NCI-H82 treated with DMSO at 0.1 percent for 48 hours (cell line): ENCODE measurements at regions not wholly inside any gene's neighbourhood (a gene's known extent, or its start where the extent isn't known, plus 50 kb on each side); places are given as distances from the start of the nearest gene placed in this dataset.
"Not testable (repeated sequence)": the region's sequence is repeated elsewhere in the genome, so short reads cannot be mapped to it uniquely, and the experiment has no call there.

Experiments used
- DNase-seq: peaks from one replicate; lab custom pipeline; 2025; ENCODE audit not compliant: unreplicated experiment; lab: John Stamatoyannopoulos, UW

- DNase-seq, result no peak
These were observed 248.3 kb downstream of the PHF14 start for GRCh38 chr7:11221984-11222383.

DNA sequence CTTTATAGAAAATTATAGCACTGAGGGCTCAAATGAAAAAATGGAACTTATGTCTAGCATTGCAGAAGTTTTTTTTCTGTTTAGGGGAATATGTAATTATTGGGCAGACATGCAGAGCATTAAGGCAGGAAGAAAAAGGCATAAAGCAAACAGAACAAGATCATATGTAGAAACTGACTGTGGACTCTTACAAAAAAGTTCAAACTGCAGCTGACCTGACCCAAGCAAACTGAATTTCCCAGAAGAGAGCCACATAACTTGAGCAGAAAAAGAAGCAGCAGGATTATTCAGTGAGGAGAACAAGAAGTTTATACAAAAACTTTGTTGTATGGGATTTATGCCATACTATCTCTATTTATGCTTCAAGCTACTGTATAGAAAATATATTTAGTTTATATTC lies 250.9 kb downstream of the PHF14 start:
- DNase-seq, result no peak

- DNase-seq, result no peak
These were observed 254.8 kb downstream of the PHF14 start for GRCh38 chr7:11228515-11228914.

GRCh38 chr7:11231190-11231589 lies 257.5 kb downstream of the PHF14 start:
- DNase-seq, result no peak

DNA sequence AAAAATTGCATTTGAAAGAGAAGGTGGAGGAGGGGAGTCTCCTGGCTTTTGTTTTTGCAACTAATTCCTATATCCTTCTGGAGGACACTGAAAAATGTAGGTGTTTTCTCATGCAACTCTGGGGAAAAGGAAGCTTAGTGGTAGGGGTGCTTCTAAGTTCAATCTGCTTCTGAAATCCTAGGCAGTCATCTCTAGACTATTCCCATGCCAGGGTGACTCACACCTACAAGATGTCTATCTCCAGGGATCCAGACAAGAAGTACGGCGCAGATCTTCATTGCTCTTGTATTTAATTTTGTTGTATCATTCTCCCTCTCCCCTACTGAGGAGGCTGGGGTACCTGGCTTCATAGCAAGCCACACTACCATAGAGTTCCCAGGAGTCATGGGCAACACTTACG lies 258.8 kb downstream of the PHF14 start:
- DNase-seq, result no peak

GRCh38 chr7:11233871-11234270 lies 260.2 kb downstream of the PHF14 start:
- DNase-seq, result no peak

DNA sequence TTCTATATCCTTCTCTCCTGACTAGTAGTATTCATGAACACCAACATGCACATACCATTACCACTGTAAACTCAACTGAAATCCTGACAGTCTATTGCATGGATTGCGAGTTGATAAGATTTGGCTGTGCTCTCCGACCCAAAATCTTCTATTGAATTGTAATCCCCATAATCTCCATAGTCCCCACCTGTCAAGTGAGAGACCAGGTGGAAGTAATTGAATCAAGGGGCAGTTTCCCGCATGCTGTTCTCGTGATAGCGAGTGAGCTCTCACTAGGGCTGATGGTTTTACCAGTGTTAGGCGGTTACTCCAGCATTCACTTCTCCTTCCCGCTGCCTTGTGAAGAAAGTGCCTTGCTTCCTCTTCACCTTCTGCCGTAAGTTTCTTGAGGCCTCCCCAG lies 261.8 kb downstream of the PHF14 start:
- peak; percentile 91 for DNase-seq

DNA sequence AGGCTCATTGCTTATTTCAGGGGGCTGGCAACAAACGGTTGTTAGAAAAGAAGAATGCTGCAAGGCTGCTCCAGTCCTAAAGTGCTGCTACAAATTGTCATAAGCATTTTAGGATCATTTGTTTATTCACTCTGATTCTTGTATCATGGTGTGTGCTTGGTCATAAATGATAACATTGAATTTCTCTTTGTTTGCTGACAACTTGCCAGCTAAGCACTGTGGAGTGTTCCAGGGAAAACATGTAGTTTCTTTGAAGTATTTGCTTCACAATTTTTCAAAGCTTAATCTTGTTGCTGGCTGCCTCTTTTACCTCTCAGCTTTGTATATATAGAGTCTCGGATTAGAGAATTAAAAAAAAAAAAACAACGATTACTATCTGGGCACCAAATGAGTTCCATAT lies 263.0 kb downstream of the PHF14 start:
- no peak for DNase-seq

- no peak for DNase-seq
These were observed 264.1 kb downstream of the PHF14 start for GRCh38 chr7:11237742-11238141.

DNA sequence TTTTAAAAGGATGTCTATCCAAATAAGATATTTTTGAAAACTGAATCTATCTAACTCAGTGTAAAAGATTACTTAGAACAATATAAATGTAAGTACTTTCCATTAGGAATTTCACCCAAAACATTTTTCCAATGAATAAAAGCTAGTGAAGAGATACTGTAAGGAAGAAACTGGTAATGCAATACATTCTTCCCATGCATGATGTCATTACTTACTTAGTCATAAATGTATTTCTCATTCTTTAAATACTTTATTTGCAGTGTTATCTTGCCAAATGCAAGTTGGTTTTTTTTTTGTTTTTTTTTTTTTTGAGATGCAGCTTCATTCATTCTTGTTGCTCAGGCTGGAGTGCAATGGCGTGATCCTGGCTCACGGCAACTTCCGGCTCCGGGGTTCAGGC lies 265.6 kb downstream of the PHF14 start:
- no peak for DNase-seq

- no peak for DNase-seq
These were observed 270.1 kb downstream of the PHF14 start for GRCh38 chr7:11243739-11244138.

DNA sequence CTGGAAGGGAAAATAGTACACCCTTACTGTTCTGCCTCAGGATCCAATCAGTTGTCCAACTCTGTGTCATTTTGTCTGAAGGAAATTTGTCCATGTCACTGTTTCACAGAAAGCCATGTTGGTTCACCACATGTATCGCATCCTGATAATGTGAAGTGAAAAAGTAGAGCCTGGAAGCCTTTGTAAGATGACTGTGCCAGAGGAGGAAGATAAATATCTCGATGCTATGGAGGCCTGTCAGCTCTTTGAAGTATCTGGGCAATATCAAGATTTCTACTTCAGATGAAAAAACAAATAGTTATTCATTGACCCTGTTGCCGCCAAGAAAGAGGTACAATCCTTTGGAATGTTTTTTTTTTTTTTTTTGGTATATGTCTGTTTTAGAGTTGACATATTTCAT lies 270.5 kb downstream of the PHF14 start:
- DNase-seq, result no peak

- DNase-seq, result no peak
These were observed 273.9 kb downstream of the PHF14 start for GRCh38 chr7:11247545-11247944.

DNA sequence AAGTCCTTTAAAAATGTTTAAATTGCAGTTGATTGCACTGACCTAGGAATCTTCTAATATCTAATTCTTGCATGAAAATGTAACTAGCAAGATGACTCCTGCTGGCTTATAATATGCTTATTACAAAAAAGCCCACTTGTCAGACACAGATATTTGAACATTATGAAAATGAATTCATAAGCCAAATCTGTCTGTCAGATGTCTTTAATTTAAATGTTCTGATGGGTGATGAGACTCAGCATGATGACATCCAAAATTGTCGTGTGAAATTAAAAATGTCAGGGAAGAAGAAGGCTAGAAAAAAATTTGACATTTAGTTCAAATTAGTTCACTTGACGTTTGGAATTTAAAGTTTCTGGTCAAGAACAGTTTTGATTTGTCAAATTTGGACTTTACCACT lies 277.8 kb downstream of the PHF14 start:
- DNase-seq, result no peak

DNA sequence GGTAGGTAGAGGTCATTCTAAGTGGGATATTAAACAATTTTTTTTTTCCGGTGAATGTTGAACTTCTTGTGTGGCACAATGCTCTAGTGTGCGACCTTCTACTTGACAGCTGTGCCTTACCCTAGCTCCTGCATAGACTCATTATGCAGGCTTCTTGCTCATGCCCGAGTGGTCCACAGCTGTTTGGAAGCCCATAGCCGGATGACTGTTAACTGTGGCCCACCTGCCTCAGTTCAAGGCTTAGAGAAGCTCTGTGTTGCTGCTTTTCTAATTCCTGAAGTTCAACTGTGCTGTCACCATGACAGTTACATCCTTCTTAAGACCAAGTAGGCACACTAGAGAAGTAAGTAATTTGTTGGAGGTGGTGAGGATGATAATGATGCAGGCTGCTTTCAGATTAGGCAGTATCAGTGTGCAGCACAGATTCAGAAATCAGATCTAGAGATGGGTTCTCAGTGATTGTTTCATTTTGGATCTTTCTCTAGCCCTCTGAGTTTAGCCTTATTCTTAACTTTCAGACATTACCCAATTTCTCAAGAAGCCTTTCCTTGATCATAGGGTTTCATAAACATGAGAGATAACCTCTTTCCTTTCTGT lies 278.4 kb downstream of the PHF14 start:
- DNase-seq, result no peak

DNA sequence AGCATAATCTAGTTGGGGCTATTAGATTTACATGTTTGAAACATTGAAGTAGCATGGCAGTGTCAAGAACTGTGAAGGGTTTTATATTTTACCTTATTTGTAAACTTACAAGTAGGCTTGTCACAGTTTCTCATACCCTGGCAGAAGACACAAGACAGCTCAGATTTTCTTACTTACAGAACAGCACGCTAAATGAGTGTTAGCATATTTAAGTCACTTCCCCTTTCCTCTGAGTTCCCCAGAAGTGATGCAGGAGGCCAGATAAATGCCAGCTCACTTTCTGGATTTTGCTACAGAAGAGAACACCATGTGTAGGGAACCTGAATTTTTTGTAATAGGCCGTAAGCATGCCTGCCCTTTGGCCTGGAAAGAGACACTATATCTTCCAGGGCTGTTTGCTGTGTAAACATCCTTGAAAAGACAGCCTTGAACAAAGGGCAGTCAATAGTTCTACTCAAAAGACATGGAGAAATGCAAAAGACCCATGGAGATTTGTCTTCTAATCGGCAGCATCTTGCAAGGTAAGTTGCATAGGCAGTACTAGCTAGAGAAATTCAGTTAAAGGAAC lies 279.1 kb downstream of the PHF14 start:
- no peak for DNase-seq

- DNase-seq, result no peak
These were observed 282.8 kb downstream of the PHF14 start for GRCh38 chr7:11256501-11256900.

DNA sequence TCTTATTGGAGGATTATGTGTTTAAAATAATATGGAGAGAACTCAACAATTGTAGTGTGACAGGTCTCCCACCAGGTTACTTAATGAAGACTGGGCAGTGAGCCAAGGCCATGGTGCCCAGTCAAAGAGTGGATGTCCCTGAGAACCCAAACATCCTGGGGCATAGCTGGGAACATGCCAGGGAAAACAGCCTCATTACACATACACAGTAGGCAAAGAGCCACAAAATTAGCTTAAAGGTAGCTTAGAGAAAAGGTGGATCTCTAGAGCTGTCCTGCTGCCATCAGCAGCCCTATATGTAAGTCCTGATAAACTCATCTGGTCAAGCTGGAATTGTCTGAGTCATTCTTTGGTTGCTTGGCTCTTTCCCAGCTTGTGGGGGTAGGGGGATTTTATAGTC lies 287.8 kb downstream of the PHF14 start:
- DNase-seq, result no peak

GRCh38 chr7:11266101-11266500 lies 292.4 kb downstream of the PHF14 start:
- no peak for DNase-seq

GRCh38 chr7:11272352-11272751 lies 298.7 kb downstream of the PHF14 start:
- no peak for DNase-seq

DNA sequence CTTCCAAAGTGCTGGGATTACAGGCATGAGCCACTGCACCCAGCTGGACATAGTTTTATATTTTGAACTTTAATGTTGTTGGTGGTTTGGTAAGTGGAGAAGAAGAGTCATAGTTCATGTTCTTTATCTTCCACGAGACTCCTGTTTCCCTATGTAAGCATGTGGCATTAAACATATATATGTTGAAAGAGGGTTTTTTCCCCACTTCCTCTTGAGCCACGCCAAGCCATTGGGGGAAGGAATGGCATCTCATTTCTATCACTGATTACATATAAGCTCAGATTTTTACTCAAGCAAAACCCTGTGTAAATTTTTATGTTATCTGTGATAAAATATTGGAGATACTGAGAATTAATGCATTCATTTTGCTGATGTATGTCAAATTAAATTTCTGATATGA lies 300.4 kb downstream of the PHF14 start:
- DNase-seq, result no peak

DNA sequence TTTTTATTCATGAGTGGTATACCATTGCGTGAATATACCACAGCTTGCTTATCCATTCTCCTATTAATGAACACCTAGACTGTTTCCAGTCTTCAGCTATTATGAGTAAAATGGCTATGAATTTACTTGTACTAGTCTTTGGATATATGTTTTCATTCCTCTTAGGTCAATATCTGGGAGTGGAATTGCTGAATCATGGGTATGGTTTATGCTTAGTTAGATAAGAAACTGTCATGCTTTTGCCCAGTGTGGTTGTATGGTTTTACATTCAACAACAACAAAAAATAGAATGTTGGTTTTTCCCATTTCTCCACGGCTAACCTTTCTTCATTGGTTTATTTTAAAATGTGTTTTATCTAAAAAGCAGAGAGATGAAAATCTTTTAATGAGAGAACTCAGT lies 308.3 kb downstream of the PHF14 start:
- DNase-seq, result no peak

DNA sequence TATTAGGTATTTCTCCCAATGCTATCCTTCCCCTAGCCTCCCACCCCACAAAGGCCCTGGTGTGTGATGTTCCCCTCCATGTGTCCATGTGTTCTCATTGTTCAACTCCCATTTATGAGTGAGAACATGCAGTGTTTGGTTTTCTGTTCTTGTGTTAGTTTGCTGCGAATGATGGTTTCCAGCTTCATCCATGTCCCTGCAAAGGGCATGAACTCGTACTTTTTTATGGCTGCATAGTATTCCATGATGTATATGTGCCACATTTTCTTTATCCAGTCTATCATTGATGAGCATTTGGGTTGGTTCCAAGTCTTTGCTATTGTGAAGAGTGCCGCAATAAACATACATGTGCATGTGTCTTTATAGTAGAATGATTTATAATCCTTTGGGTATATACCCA lies 309.9 kb downstream of the PHF14 start:
- not testable (repeated sequence) for DNase-seq
